CD14-positive monocyte (primary cell): ENCODE measurements at regions not wholly inside any gene's neighbourhood (a gene's known extent, or its start where the extent isn't known, plus 50 kb on each side); places are given as distances from the start of the nearest gene placed in this dataset.

Experiments used
- DNase-seq, 3 donors: peaks; one replicate each; pipeline ENCODE4 v3.0.0-alpha.2; 2011 to 2022
- H2AFZ ChIP-seq: 2 replicates; pipeline ENCODE4 v1.6.0; 2012; ENCODE audit warnings: mild to moderate bottlenecking, low read depth, low read length, inconsistent platforms; ENCODE audit not compliant: insufficient read depth, poor library complexity, severe bottlenecking
- H3K27ac ChIP-seq, 2 donors: 1 replicate in 1 of 2; 2 replicates in 1 of 2; pipeline ENCODE4 v1.5.1; 2012 to 2013; ENCODE audit warnings: low read length in 2 of 2, control low read depth in 1 of 2, inconsistent platforms in 1 of 2, low read depth in 1 of 2, mild to moderate bottlenecking in 1 of 2
- H3K27me3 ChIP-seq, 2 donors: one replicate each; pipeline versions ENCODE4 v1.6.0 to v1.6.1; 2011 to 2013; ENCODE audit warnings: low read length in 2 of 2; ENCODE audit not compliant: control insufficient read depth in 2 of 2, insufficient read depth in 2 of 2
- H3K36me3 ChIP-seq, 2 donors: replicated peaks in 1 of 2; 1 replicate in 1 of 2; 2 replicates in 1 of 2; pipeline versions ENCODE4 v1.5.1 to v1.6.1; 2012 to 2013; ENCODE audit warnings: low read length in 2 of 2, control low read depth in 1 of 2, inconsistent platforms in 1 of 2, mild to moderate bottlenecking in 1 of 2; ENCODE audit not compliant: insufficient read depth in 2 of 2, control insufficient read depth in 1 of 2
- H3K4me1 ChIP-seq, 2 donors: 1 replicate in 1 of 2; 2 replicates in 1 of 2; pipeline versions ENCODE4 v1.5.1 to v1.6.1; 2012 to 2013; ENCODE audit warnings: low read length in 2 of 2, control low read depth in 1 of 2, inconsistent platforms in 1 of 2, mild to moderate bottlenecking in 1 of 2, moderate library complexity in 1 of 2; ENCODE audit not compliant: insufficient read depth in 2 of 2, control insufficient read depth in 1 of 2
- H3K4me2 ChIP-seq: replicated peaks from 2 replicates; pipeline ENCODE3; 2012; ENCODE audit warnings: low read length, moderate library complexity, mild to moderate bottlenecking; ENCODE audit not compliant: poor library complexity, severe bottlenecking; ENCODE audit errors: extremely low read depth
- H3K4me3 ChIP-seq, 3 experiments: fragments of 200-600 bp in 1 of 3; sonication (generic) in 1 of 3; replicated peaks in 1 of 3; 1 replicate in 2 of 3; 2 replicates in 1 of 3; pipeline ENCODE4 v1.5.1; 2011 to 2013; ENCODE audit warnings: low read length in 3 of 3, mild to moderate bottlenecking in 3 of 3, control low read depth in 2 of 3, low read depth in 2 of 3, inconsistent platforms in 1 of 3, moderate library complexity in 1 of 3
- H3K79me2 ChIP-seq: 2 replicates; pipeline ENCODE4 v1.6.0; 2012; ENCODE audit warnings: mild to moderate bottlenecking, control low read depth, inconsistent platforms, low read length, moderate library complexity; ENCODE audit not compliant: insufficient read depth
- H3K9ac ChIP-seq: 2 replicates; pipeline ENCODE4 v1.6.0; 2017; ENCODE audit warnings: low read length, mild to moderate bottlenecking; ENCODE audit not compliant: insufficient read depth, poor library complexity, severe bottlenecking
- H3K9me3 ChIP-seq, 2 donors: replicated peaks in 1 of 2; 1 replicate in 1 of 2; 2 replicates in 1 of 2; pipeline versions ENCODE4 v1.5.1 to v1.6.1; 2012 to 2013; ENCODE audit warnings: low read length in 2 of 2, control low read depth in 1 of 2; ENCODE audit not compliant: control insufficient read depth in 1 of 2, insufficient read depth in 1 of 2
- H4K20me1 ChIP-seq: 2 replicates; pipeline ENCODE4 v1.6.0; 2012; ENCODE audit warnings: mild to moderate bottlenecking, low read length, control low read depth, moderate library complexity; ENCODE audit not compliant: insufficient read depth
- H3K27ac Mint-ChIP-seq, 7 donors: one replicate each; pipeline ENCODE4 v1.8.0; 2020; ENCODE audit warnings: mild to moderate bottlenecking in 7 of 7, mixed read lengths in 7 of 7, moderate library complexity in 6 of 7, inconsistent platforms in 2 of 7
- H3K27me3 Mint-ChIP-seq, 3 donors: one replicate each; pipeline ENCODE4 v1.8.0; 2021 to 2022; ENCODE audit warnings: low read depth in 3 of 3, mild to moderate bottlenecking in 3 of 3, mixed read lengths in 3 of 3, moderate library complexity in 3 of 3, inconsistent platforms in 1 of 3
- H3K36me3 Mint-ChIP-seq, 2 donors: one replicate each; pipeline ENCODE4 v1.8.0; 2020; ENCODE audit warnings: mixed read lengths in 2 of 2, inconsistent platforms in 1 of 2, mild to moderate bottlenecking in 1 of 2
- H3K4me1 Mint-ChIP-seq: one replicate; pipeline ENCODE4 v1.8.0; 2020; ENCODE audit warnings: mild to moderate bottlenecking, mixed read lengths
- H3K4me3 Mint-ChIP-seq, 2 donors: one replicate each; pipeline ENCODE4 v1.8.0; 2020; ENCODE audit warnings: mild to moderate bottlenecking in 2 of 2, mixed read lengths in 2 of 2, moderate library complexity in 1 of 2
- H3K9me3 Mint-ChIP-seq, 7 donors: one replicate each; pipeline ENCODE4 v1.8.0; 2020 to 2022; ENCODE audit warnings: mixed read lengths in 7 of 7, mild to moderate bottlenecking in 6 of 7, moderate library complexity in 6 of 7, inconsistent platforms in 2 of 7
- WGBS: methylation state at CpG from one replicate; pipeline ENCODE4 v1.1.5; 2013; ENCODE audit warnings: missing lambda C conversion rate; ENCODE audit not compliant: insufficient coverage; 5-methylcytosine and 5-hydroxymethylcytosine counted together
- intact Hi-C, 2 donors: fragments of 100-400 bp; cut with micrococcal nuclease; formaldehyde crosslinking; loops; one replicate each; pipeline versions ENCODE4 v1.15.0 to v1.15.1; 2023
- TF ChIP-seq, protein P1 (sequence below): fragments of 200-600 bp; IDR thresholded peaks from one replicate; pipeline ENCODE4 v1.8.0; 2022; ENCODE audit warnings: antibody characterized with exemption, mild to moderate bottlenecking

DNA sequence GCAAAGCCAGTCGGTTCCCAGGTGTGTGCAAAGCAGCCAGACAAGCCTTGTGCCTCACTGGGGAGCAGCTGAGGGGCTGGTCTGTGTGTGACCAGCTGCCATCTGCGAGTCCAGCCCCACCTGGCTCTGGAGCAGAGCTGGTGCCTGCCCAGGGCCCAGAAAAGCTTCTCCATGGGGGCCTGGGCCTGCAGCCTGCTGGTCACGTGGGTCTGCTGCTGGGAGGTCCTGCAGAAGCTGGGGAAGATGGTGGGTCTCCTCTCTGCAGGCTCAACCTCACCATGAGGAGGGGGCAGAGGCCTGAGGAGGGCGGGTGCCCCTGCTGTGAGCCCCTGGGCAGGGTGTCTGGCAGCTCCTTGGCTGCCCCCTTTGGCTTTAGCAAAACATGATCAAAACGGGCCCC is 71.9 kb downstream of the ENGASE start:
- H3K27ac ChIP-seq = no peak overlapping the region
- no peak for DNase-seq
- intact Hi-C loops = no loop called here
- Mint-ChIP-seq H3K4me3 (no peak overlapping the region), H3K27me3 (peaks cover 4 to 5% (median 4%) of the 10 kb centered on the region in 3 donors), H3K9me3 (no peaks in the 10 kb centered on the region), H3K4me1 (no peaks in the 10 kb centered on the region), H3K36me3 (no peaks in the 10 kb centered on the region), H3K27ac (no peak overlapping the region)
- H3K9ac ChIP-seq = no peak overlapping the region
- H3K27me3 ChIP-seq = no peaks in the 10 kb centered on the region
- TF ChIP-seq, protein P1, sequence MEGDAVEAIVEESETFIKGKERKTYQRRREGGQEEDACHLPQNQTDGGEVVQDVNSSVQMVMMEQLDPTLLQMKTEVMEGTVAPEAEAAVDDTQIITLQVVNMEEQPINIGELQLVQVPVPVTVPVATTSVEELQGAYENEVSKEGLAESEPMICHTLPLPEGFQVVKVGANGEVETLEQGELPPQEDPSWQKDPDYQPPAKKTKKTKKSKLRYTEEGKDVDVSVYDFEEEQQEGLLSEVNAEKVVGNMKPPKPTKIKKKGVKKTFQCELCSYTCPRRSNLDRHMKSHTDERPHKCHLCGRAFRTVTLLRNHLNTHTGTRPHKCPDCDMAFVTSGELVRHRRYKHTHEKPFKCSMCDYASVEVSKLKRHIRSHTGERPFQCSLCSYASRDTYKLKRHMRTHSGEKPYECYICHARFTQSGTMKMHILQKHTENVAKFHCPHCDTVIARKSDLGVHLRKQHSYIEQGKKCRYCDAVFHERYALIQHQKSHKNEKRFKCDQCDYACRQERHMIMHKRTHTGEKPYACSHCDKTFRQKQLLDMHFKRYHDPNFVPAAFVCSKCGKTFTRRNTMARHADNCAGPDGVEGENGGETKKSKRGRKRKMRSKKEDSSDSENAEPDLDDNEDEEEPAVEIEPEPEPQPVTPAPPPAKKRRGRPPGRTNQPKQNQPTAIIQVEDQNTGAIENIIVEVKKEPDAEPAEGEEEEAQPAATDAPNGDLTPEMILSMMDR = no peak
- no peaks in the 10 kb centered on the region for H3K9me3 ChIP-seq
- 79% methylated on average over 5 of the region's 5 CpGs for WGBS
- H3K4me1 ChIP-seq = no peaks in the 10 kb centered on the region
- no peaks in the 10 kb centered on the region for H4K20me1 ChIP-seq
- no peak overlapping the region for H3K4me2 ChIP-seq
- H3K36me3 ChIP-seq = no peaks in the 10 kb centered on the region
- H3K79me2 ChIP-seq = no peaks in the 10 kb centered on the region
- no peak overlapping the region for H2AFZ ChIP-seq
- no peak overlapping the region for H3K4me3 ChIP-seq

- H3K9me3 ChIP-seq = no peaks in the 10 kb centered on the region
- Mint-ChIP-seq H3K9me3 (no peaks in the 10 kb centered on the region), H3K27ac (no peak overlapping the region), H3K4me3 (no peak overlapping the region), H3K27me3 (peaks cover 3 to 9% (median 7%) of the 10 kb centered on the region in 3 donors), H3K36me3 (no peaks in the 10 kb centered on the region), H3K4me1 (no peaks in the 10 kb centered on the region)
- no peaks in the 10 kb centered on the region for H3K36me3 ChIP-seq
- no peaks in the 10 kb centered on the region for H3K4me1 ChIP-seq
- no peak overlapping the region for H3K27ac ChIP-seq
- no peaks in the 10 kb centered on the region for H3K27me3 ChIP-seq
- intact Hi-C loops = no loop called here
- H3K4me3 ChIP-seq = no peak overlapping the region
- H3K9ac ChIP-seq = no peak overlapping the region
- no peaks in the 10 kb centered on the region for H3K79me2 ChIP-seq
- WGBS = 82% methylated on average over 13 of the region's 18 CpGs
- DNase-seq = no peak
- no peak overlapping the region for H3K4me2 ChIP-seq
- no peak overlapping the region for H2AFZ ChIP-seq
- H4K20me1 ChIP-seq = no peaks in the 10 kb centered on the region
- TF ChIP-seq, protein P1 = no peak
Measured at GRCh38 chr17:79145548-79145947, 70.9 kb downstream of the ENGASE start.
